ENCODE measurements at regions not wholly inside any gene's neighbourhood (a gene's known extent, or its start where the extent isn't known, plus 50 kb on each side); places are given as distances from the start of the nearest gene placed in this dataset.
A peak's percentile ranks its signal among the peaks of the same experiment; 100 is the strongest.

DNA sequence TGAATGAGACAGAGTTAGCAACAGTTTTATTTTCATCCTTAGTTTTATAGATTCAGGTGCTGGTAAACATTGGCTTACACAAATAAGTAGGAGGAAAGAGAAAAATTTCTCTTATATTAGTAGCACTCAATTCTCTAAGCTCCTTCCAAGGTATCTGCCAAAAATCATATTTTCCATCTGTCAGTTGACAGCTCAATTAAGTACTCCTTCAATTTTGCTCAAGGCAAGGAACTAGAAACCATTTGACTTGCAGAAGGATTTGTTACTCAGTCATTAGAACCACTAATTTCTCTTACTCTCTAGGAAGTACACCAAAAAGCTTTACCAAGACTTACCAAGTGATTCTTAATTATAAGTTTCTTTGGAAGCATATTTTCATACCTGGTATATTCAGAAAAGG is 101.4 kb upstream of the ATP8B1 start:
- Histone ChIP-seq H3K36me3 (ENCODE audit: low read depth) (no peaks in the 10 kb centered on the region), H3K27me3 (ENCODE audit: insufficient read depth, poor library complexity, severe bottlenecking) (no peaks in the 10 kb centered on the region), H3K4me1 (ENCODE audit: insufficient read depth, poor library complexity, severe bottlenecking) (peaks cover 25% of the 10 kb centered on the region), H3K9me3 (ENCODE audit: severe bottlenecking) (no peaks in the 10 kb centered on the region), H3K4me3 (ENCODE audit: severe bottlenecking) (no peak overlapping the region), H3K27ac (ENCODE audit: poor library complexity, severe bottlenecking) (no peak overlapping the region)
- TF ChIP-seq, protein P1, sequence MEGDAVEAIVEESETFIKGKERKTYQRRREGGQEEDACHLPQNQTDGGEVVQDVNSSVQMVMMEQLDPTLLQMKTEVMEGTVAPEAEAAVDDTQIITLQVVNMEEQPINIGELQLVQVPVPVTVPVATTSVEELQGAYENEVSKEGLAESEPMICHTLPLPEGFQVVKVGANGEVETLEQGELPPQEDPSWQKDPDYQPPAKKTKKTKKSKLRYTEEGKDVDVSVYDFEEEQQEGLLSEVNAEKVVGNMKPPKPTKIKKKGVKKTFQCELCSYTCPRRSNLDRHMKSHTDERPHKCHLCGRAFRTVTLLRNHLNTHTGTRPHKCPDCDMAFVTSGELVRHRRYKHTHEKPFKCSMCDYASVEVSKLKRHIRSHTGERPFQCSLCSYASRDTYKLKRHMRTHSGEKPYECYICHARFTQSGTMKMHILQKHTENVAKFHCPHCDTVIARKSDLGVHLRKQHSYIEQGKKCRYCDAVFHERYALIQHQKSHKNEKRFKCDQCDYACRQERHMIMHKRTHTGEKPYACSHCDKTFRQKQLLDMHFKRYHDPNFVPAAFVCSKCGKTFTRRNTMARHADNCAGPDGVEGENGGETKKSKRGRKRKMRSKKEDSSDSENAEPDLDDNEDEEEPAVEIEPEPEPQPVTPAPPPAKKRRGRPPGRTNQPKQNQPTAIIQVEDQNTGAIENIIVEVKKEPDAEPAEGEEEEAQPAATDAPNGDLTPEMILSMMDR (IDR thresholded peaks at IDR 0.05; ENCODE audit: poor library complexity, severe bottlenecking): no peak
- DNase-seq (ENCODE audit: low spot score) (no peak), ATAC-seq (ENCODE audit: low read depth) (no peak)

GRCh38 chr18:57902721-57903120 is 99.6 kb upstream of the ATP8B1 start:
- peaks cover 21% of the 10 kb centered on the region for H3K4me1 ChIP-seq (ENCODE audit: insufficient read depth, poor library complexity, severe bottlenecking)
- no peaks in the 10 kb centered on the region for H3K9me3 ChIP-seq (ENCODE audit: severe bottlenecking)
- H3K4me3 ChIP-seq (ENCODE audit: severe bottlenecking): no peak overlapping the region
- no peaks in the 10 kb centered on the region for H3K27me3 ChIP-seq (ENCODE audit: insufficient read depth, poor library complexity, severe bottlenecking)
- peak overlapping the region; percentile 84 for H3K27ac ChIP-seq (ENCODE audit: poor library complexity, severe bottlenecking)
- ATAC-seq (ENCODE audit: low read depth) (no peak), DNase-seq (ENCODE audit: low spot score) (no peak)
- no peaks in the 10 kb centered on the region for H3K36me3 ChIP-seq (ENCODE audit: low read depth)
- TF ChIP-seq, protein P1 (IDR thresholded peaks at IDR 0.05; ENCODE audit: poor library complexity, severe bottlenecking): no peak

DNA sequence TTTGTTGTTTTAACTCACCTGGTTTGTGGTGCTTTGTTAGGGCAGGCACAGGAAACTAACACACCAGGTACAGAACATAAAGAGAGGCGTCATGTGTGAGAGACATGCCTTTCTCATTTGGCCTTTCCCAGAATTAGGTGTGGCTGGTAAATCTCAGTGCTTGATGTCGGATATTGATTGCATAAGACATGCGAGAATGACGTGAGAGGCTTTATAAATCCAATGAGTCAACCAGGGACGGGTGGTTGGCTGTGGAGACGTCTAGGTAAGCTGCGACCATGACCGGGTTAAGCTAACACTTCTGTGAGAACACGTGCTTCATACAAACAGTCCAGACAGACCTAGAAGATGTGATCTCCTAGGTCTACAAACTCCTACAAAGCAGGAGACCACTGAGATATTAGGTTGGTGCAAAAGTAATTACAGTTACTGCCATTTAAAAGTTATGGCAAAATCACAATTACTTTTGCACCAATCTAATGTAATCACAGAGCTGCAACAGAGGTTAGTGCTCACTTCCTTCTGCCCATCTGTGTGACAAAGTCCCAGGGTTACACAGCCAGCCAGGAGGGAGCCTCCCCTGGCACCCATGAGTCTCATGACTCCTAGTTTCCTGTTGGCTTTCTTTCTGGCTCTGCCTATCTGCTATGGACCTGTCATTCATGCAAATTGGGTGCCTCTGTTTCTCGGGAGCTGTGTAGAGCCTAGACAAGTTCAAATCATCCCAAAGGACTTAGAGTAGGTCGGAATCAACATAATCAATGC is 98.9 kb upstream of the ATP8B1 start:
- Histone ChIP-seq H3K27me3 (ENCODE audit: insufficient read depth, poor library complexity, severe bottlenecking) (no peaks in the 10 kb centered on the region), H3K9me3 (ENCODE audit: severe bottlenecking) (no peaks in the 10 kb centered on the region), H3K27ac (ENCODE audit: poor library complexity, severe bottlenecking) (peak overlapping the region; percentile 84), H3K36me3 (ENCODE audit: low read depth) (no peaks in the 10 kb centered on the region), H3K4me1 (ENCODE audit: insufficient read depth, poor library complexity, severe bottlenecking) (peaks cover 21% of the 10 kb centered on the region), H3K4me3 (ENCODE audit: severe bottlenecking) (no peak overlapping the region)
- DNase-seq (ENCODE audit: low spot score): peak; percentile 76
- TF ChIP-seq, protein P1 (IDR thresholded peaks at IDR 0.05; ENCODE audit: poor library complexity, severe bottlenecking): no peak
- peak; percentile 90 for ATAC-seq (ENCODE audit: low read depth)

DNA sequence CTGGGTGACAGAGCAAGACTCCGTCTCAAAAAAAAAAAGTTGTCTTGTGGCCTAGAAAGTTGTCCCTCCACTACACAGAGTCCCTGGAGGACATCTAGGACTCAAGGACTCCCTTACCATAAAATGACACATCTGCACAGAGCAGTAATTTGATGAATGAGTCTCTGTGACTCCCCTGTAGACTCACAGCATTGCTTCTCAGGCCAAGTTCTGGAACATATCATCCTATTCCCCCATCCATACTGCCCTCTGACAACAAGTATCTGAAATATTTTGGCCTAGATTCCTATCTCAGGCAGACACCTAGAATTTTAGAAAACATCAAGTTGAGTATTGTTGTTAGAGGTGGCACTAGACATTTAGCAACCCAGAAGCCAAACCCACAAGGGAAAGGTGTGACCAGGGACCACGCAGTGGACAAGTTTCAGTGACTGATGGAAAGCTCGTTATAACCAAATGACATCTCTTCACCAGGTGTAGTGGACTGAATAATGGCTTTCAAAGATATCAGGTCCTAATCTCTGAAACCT is 97.9 kb upstream of the ATP8B1 start:
- peak overlapping the region; percentile 84 for H3K27ac ChIP-seq (ENCODE audit: poor library complexity, severe bottlenecking)
- no peak overlapping the region for H3K4me3 ChIP-seq (ENCODE audit: severe bottlenecking)
- DNase-seq (ENCODE audit: low spot score): no peak
- no peaks in the 10 kb centered on the region for H3K9me3 ChIP-seq (ENCODE audit: severe bottlenecking)
- TF ChIP-seq, protein P1 (IDR thresholded peaks at IDR 0.05; ENCODE audit: poor library complexity, severe bottlenecking): no peak
- 0 out of 3 replicates have a peak, but pooled peaks have one; percentile 23 for ATAC-seq (ENCODE audit: low read depth)
- peaks cover 21% of the 10 kb centered on the region for H3K4me1 ChIP-seq (ENCODE audit: insufficient read depth, poor library complexity, severe bottlenecking)
- no peaks in the 10 kb centered on the region for H3K27me3 ChIP-seq (ENCODE audit: insufficient read depth, poor library complexity, severe bottlenecking)
- H3K36me3 ChIP-seq (ENCODE audit: low read depth): no peaks in the 10 kb centered on the region
